H9 (cell line): ENCODE measurements at regions not wholly inside any gene's neighbourhood (a gene's known extent, or its start where the extent isn't known, plus 50 kb on each side); places are given as distances from the start of the nearest gene placed in this dataset.

Source experiments
- DNase-seq: peaks from one replicate; pipeline ENCODE4 v3.0.0-alpha.2; 2017
- H2AFZ ChIP-seq: one replicate; pipeline ENCODE4 v1.6.1; 2013; ENCODE audit warnings: mild to moderate bottlenecking, low read length, control low read depth, moderate library complexity
- H2AK5ac ChIP-seq: 2 replicates; pipeline ENCODE4 v1.6.1; 2013; ENCODE audit warnings: low read length, control low read depth, mixed read lengths; ENCODE audit not compliant: insufficient read length
- H2BK120ac ChIP-seq: one replicate; pipeline ENCODE4 v1.6.1; 2013; ENCODE audit warnings: low read depth, mild to moderate bottlenecking, low read length, control low read depth, inconsistent platforms; ENCODE audit not compliant: poor library complexity, severe bottlenecking
- H2BK12ac ChIP-seq: 2 replicates; pipeline ENCODE4 v1.6.1; 2013; ENCODE audit warnings: low read length, control low read depth, mixed read lengths, low read depth; ENCODE audit not compliant: insufficient read length
- H2BK15ac ChIP-seq: 2 replicates; pipeline ENCODE4 v1.6.1; 2013; ENCODE audit warnings: low read depth, low read length, control low read depth
- H2BK20ac ChIP-seq: one replicate; pipeline ENCODE4 v1.6.1; 2013; ENCODE audit warnings: low read depth, mild to moderate bottlenecking, low read length, control low read depth, inconsistent platforms; ENCODE audit not compliant: poor library complexity, severe bottlenecking
- H2BK5ac ChIP-seq: 2 replicates; pipeline ENCODE4 v1.6.1; 2013; ENCODE audit warnings: low read length, control low read depth, mixed read lengths; ENCODE audit not compliant: insufficient read length
- H3K14ac ChIP-seq: 2 replicates; pipeline ENCODE4 v1.6.1; 2013; ENCODE audit warnings: low read length, control low read depth; ENCODE audit not compliant: insufficient read depth
- H3K18ac ChIP-seq: 2 replicates; pipeline ENCODE4 v1.6.1; 2013; ENCODE audit warnings: low read depth, mild to moderate bottlenecking, mixed read lengths, low read length, control low read depth; ENCODE audit not compliant: insufficient read length
- H3K23ac ChIP-seq: 2 replicates; pipeline ENCODE4 v1.6.1; 2013; ENCODE audit warnings: low read length, control low read depth, mixed read lengths, low read depth; ENCODE audit not compliant: insufficient read length
- H3K23me2 ChIP-seq: 2 replicates; pipeline ENCODE4 v1.6.1; 2013; ENCODE audit warnings: low read depth, mild to moderate bottlenecking, mixed read lengths, low read length, control low read depth; ENCODE audit not compliant: insufficient read length, poor library complexity, severe bottlenecking
- H3K27ac ChIP-seq: 2 replicates; pipeline ENCODE4 v1.5.1; 2013; ENCODE audit warnings: low read length, control low read depth, mixed read lengths, low read depth; ENCODE audit not compliant: insufficient read length
- H3K27me3 ChIP-seq: 2 replicates; pipeline ENCODE4 v1.6.1; 2013; ENCODE audit warnings: low read length, control low read depth, inconsistent platforms; ENCODE audit not compliant: insufficient read depth
- H3K4ac ChIP-seq: 2 replicates; pipeline ENCODE4 v1.6.1; 2013; ENCODE audit warnings: low read depth, mild to moderate bottlenecking, control low read depth, inconsistent platforms, low read length, moderate library complexity
- H3K4me1 ChIP-seq: 2 replicates; pipeline ENCODE4 v1.6.1; 2013; ENCODE audit warnings: low read length, control low read depth, inconsistent platforms; ENCODE audit not compliant: insufficient read depth
- H3K4me2 ChIP-seq: 2 replicates; pipeline ENCODE4 v1.6.1; 2013; ENCODE audit warnings: low read length, control low read depth, mixed read lengths; ENCODE audit not compliant: insufficient read length, insufficient read depth
- H3K56ac ChIP-seq: 2 replicates; pipeline ENCODE4 v1.6.1; 2013; ENCODE audit warnings: low read depth, mild to moderate bottlenecking, mixed read lengths, low read length, control low read depth; ENCODE audit not compliant: insufficient read length
- H3K79me1 ChIP-seq: 2 replicates; pipeline ENCODE4 v1.6.1; 2013; ENCODE audit warnings: low read depth, mild to moderate bottlenecking, moderate library complexity, low read length, control low read depth, inconsistent platforms; ENCODE audit not compliant: insufficient read depth, poor library complexity, severe bottlenecking
- H3K79me2 ChIP-seq: 2 replicates; pipeline ENCODE4 v1.6.1; 2013; ENCODE audit warnings: low read length, control low read depth, inconsistent platforms; ENCODE audit not compliant: insufficient read depth
- H3K9ac ChIP-seq: 2 replicates; pipeline ENCODE4 v1.6.1; 2013; ENCODE audit warnings: low read length, control low read depth, mixed read lengths; ENCODE audit not compliant: insufficient read length; ENCODE audit errors: extremely low read depth
- H3K9me3 ChIP-seq: one replicate; pipeline ENCODE4 v1.6.1; 2013; ENCODE audit warnings: low read depth, low read length, inconsistent platforms; ENCODE audit not compliant: control insufficient read depth
- H3T11ph ChIP-seq: one replicate; pipeline ENCODE4 v1.6.1; 2013; ENCODE audit warnings: mild to moderate bottlenecking, low read length, control low read depth, inconsistent platforms
- H4K20me1 ChIP-seq: one replicate; pipeline ENCODE4 v1.6.1; 2013; ENCODE audit not compliant: control insufficient read depth, insufficient read length, insufficient read depth
- H4K5ac ChIP-seq: 2 replicates; pipeline ENCODE4 v1.6.1; 2013; ENCODE audit warnings: low read depth, mild to moderate bottlenecking, mixed read lengths, low read length, control low read depth; ENCODE audit not compliant: insufficient read length
- H4K8ac ChIP-seq: replicated peaks from 2 replicates; pipeline ENCODE4 v1.6.1; 2013; ENCODE audit warnings: low read length, control low read depth, mixed read lengths, low read depth; ENCODE audit not compliant: insufficient read length
- H4K91ac ChIP-seq: 2 replicates; pipeline ENCODE4 v1.6.1; 2013; ENCODE audit warnings: low read depth, mild to moderate bottlenecking, moderate library complexity, mixed read lengths, low read length, control low read depth; ENCODE audit not compliant: insufficient read length
- H3K27ac Mint-ChIP-seq, 3 experiments: 2 replicates in 2 of 3; 3 replicates in 1 of 3; pipeline ENCODE4 v1.8.0; 2020 to 2021; ENCODE audit warnings: mixed read lengths in 3 of 3, mild to moderate bottlenecking in 1 of 3, moderate library complexity in 1 of 3
- H3K27me3 Mint-ChIP-seq: 2 replicates; pipeline ENCODE4 v1.8.0; 2021; ENCODE audit warnings: low read depth, mild to moderate bottlenecking, moderate library complexity, mixed read lengths
- H3K36me3 Mint-ChIP-seq, 3 experiments: 2 replicates in 2 of 3; 3 replicates in 1 of 3; pipeline ENCODE4 v1.8.0; 2020 to 2021; ENCODE audit warnings: low read depth in 3 of 3, mixed read lengths in 3 of 3; ENCODE audit not compliant: insufficient read depth in 1 of 3
- H3K4me1 Mint-ChIP-seq, 2 experiments: 2 replicates each; pipeline ENCODE4 v1.8.0; 2020; ENCODE audit warnings: mixed read lengths in 2 of 2
- H3K4me3 Mint-ChIP-seq, 2 experiments: 2 replicates in 1 of 2; 3 replicates in 1 of 2; pipeline ENCODE4 v1.8.0; 2020 to 2021; ENCODE audit warnings: mild to moderate bottlenecking in 2 of 2, mixed read lengths in 2 of 2, moderate library complexity in 1 of 2
- H3K9me3 Mint-ChIP-seq, 2 experiments: 2 replicates in 1 of 2; 3 replicates in 1 of 2; pipeline ENCODE4 v1.8.0; 2020; ENCODE audit warnings: mild to moderate bottlenecking in 2 of 2, mixed read lengths in 2 of 2, moderate library complexity in 1 of 2
- WGBS: extraction: QIAGEN DNeasy Blood & Tissue Kit; methylation state at CpG from one replicate; pipeline ENCODE4 v1.1.7; 2013; ENCODE audit warnings: missing lambda C conversion rate, low lambda C conversion rate, mixed read lengths; ENCODE audit not compliant: insufficient read length; ENCODE audit errors: extremely low coverage; 5-methylcytosine and 5-hydroxymethylcytosine counted together
- TF ChIP-seq, protein P1 (sequence below): fragments of 200-600 bp; sonication (generic); conservative IDR thresholded peaks from 3 replicates; pipeline ENCODE4 v1.8.0; 2021; ENCODE audit warnings: antibody characterized with exemption, mild to moderate bottlenecking

DNA sequence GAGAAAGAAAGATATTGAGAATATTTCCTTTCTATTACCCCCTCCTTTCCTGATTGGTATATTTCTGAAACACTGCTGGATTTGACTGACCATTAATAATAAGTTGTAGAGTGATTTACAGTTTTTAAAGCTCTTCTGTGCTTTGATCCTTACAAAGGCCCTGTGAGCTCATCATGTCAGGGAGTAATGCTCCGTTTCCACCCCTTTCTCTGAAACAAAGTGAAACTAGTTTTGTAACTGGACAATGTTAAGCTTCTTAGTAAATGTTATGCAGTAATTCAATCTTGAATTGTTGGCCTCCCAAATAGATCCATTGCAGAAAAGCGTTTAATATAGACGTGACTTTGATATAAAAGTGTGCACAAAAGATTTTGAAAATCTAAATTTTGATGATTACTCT is 190.1 kb upstream of the GNPDA2 start:
- Histone ChIP-seq H4K8ac (no peak overlapping the region), H2BK120ac (no peak overlapping the region), H2AFZ (no peak overlapping the region), H3K27me3 (no peaks in the 10 kb centered on the region), H3K56ac (no peak overlapping the region), H2AK5ac (no peak overlapping the region), H3K79me2 (no peaks in the 10 kb centered on the region), H3K9me3 (no peaks in the 10 kb centered on the region), H3K79me1 (no peaks in the 10 kb centered on the region), H3K27ac (no peak overlapping the region), H4K91ac (no peak overlapping the region), H3K4me1 (no peaks in the 10 kb centered on the region), H2BK20ac (no peak overlapping the region), H2BK5ac (no peak overlapping the region), H3K23ac (no peak overlapping the region), H3K14ac (no peak overlapping the region), H3K9ac (no peak overlapping the region), H2BK12ac (no peak overlapping the region), H3K4me2 (no peak overlapping the region), H2BK15ac (no peak overlapping the region), H3K23me2 (no peaks in the 10 kb centered on the region), H3K18ac (no peak overlapping the region), H4K20me1 (no peaks in the 10 kb centered on the region), H3K4ac (no peak overlapping the region), H4K5ac (no peak overlapping the region), H3T11ph (no peak overlapping the region)
- Mint-ChIP-seq H3K9me3 (no peaks in the 10 kb centered on the region), H3K4me3 (no peak overlapping the region), H3K27me3 (no peaks in the 10 kb centered on the region), H3K36me3 (no peaks in the 10 kb centered on the region), H3K27ac (no peak overlapping the region), H3K4me1 (no peaks in the 10 kb centered on the region; a peak in 1 of 4 replicates)
- no CpG with 5 or more reads among the region's 3 CpGs for WGBS
- TF ChIP-seq, protein P1, sequence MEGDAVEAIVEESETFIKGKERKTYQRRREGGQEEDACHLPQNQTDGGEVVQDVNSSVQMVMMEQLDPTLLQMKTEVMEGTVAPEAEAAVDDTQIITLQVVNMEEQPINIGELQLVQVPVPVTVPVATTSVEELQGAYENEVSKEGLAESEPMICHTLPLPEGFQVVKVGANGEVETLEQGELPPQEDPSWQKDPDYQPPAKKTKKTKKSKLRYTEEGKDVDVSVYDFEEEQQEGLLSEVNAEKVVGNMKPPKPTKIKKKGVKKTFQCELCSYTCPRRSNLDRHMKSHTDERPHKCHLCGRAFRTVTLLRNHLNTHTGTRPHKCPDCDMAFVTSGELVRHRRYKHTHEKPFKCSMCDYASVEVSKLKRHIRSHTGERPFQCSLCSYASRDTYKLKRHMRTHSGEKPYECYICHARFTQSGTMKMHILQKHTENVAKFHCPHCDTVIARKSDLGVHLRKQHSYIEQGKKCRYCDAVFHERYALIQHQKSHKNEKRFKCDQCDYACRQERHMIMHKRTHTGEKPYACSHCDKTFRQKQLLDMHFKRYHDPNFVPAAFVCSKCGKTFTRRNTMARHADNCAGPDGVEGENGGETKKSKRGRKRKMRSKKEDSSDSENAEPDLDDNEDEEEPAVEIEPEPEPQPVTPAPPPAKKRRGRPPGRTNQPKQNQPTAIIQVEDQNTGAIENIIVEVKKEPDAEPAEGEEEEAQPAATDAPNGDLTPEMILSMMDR, result no peak
- DNase-seq, result no peak
